Stimulated activated CD8-positive, alpha-beta memory T cell treated with anti-CD3 and anti-CD28 coated beads, Interleukin-7, amount 100 ng/mL, for 4 hours (primary cell): ENCODE measurements at regions not wholly inside any gene's neighbourhood (a gene's known extent, or its start where the extent isn't known, plus 50 kb on each side); places are given as distances from the start of the nearest gene placed in this dataset.
A peak's percentile ranks its signal among the peaks of the same experiment; 100 is the strongest.

Source experiments
- DNase-seq, 2 donors: peaks; one replicate each; pipeline ENCODE4 v3.0.0-alpha.2; 2020; ENCODE audit warnings: low read depth in 2 of 2

DNA sequence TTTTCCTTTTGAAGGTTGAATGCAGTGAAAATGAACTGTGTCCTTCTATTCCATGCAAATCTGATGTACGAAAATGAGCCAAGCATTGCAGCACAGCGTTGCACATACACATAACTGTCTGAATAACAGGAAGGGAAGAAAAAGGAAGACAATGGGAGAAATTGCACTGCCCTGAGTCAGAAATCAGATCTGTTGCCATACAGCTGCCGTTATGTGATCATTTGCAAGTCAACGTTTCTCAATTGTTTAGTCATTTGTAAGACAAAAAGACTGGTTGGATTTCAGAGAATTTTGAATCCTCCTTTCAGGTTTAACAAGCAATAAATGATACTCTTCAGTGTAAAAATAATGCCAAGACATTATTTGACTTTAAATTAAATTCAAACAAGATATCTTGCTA is 284.1 kb downstream of the DSEL start:
- DNase-seq = no peak

DNA sequence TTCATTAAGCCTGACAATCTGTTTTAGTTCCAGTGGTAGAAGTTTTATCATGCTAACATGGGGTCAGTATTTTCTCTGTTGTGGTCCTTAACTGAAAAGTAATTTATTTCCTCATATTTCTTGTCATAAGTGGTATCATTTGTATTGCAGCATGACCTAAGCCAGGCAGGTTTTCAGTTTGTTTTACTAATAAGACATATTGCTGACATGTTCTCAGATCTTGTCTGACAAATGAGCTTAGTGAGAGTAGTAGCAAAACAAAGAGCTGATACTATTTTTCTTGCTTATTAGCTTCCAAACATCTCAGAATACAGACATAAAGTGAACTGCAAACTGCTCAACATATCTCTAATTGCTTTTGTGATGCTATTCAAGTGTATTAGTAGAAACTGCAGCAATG is 293.6 kb downstream of the DSEL start:
- no peak for DNase-seq

DNA sequence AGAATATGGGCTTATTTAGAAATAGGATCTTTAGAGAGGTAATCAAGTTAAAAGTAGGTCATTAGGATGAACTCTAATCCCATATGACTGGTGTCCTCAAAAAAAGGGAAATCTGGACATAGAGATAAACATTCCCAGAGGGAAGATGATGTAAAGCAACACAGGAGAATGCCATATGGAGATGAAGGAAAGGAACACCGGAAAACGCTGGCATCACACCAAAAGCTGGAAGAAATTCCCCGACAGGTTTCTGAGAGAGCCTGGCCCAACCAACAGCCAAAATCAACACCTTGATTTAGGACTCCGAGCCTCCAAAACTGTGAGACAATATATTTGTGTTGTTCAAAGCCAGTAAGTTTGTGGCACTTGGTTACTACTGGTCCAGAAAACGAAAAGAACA is 296.7 kb downstream of the DSEL start:
- no peak for DNase-seq

DNA sequence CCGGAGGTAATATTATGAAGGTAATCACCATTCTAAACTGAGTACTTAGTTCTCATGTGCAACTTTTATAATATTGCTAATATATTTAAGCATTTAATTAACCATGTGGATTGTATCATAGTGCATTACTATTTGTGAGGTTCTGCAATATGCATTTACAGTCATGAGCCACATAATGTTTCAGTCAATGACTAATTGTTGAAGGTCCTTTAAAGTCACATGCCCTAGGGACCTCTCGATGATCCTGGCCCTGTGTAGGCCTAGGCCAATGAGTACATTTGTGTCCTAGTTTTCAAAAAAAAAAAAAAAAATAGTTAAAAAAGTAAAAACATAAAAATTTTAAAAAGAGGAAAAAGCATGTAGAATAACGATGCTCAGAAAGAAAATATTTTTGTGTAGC is 298.0 kb downstream of the DSEL start:
- no peak for DNase-seq

DNA sequence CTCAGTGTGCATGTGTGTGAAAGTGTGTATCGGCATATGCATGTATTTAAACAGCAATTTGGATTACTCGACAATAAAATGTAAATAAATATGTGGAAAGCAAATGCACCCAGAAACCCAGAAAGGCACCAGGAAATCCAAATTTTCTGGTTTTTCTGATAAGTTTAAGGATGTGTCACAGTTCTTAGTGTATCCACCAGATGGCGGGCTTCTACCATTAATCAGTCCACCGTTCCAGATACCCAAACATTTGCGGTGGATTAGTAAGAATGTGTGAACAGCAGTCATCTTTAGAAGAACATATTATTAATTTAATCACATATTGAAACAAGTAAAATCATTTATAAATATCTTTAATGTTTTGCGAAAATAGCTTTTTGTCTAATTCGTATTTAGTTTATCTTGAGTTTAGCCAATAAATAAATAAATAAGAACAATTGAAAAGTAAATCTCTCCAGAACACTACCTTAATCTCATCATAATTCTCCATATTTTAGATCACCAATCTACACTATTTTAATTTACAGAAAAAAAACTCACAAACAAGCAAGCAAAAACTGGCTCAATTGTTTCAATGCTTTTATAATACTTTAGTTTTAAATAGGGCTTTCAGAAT is 298.9 kb downstream of the DSEL start:
- peak; percentile 7 to 20 for DNase-seq

DNA sequence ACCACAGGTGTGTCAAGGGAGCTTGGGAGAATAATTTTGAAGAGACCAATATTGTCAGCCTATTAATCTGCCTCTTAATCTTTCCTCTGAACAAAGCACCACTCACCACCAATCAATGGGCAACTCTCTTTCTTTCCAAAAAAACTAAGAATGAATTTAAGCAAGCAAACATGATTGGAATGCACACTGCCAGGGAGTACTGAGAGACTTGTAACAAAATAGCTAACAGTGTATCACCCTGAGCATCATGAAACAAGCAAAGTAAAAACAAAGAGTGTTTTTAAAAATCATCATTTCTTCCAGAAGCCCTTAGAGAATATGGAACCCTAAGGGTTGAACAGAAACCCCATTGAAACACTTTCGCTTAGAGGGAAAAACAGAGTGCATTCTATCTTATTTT is 299.7 kb downstream of the DSEL start:
- no peak for DNase-seq

DNA sequence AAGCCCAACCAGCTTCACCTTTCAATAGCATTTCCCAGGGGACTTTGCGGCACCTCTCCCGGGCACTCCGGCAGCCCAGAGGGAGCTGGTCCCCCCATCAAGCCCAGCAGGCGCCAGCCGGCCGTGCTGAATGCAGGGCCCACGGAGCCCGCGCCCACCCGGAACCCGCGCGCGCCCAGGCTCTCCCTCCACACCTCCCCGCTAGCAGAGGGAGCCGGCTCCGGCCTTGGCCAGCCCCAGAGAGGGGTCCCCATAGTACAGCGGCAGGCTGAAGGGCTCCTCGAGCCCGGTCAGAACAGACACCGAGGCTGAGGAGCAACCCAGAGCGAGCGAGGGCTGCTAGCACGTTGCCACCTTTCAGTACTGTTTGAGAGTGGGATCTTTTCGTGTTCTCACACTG is 300.8 kb downstream of the DSEL start:
- DNase-seq = no peak

DNA sequence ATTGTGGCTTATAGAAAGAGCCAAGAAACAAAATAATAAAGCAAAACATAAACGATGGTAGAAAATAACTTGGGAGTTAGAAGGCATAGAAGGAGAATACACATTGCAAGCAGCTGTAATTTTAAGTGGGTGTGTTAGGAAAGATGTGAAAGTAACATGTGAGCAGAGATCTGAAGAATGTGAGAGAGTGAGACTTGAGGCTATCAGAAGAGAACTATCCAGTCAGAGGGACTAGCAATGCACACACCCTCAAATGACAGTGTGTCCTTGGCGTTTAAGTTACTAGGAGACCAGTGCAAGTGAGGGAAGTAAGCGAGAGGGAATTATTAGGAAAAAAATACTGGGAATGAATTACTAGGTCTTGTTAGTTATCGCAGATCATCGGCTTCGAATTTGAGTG is 304.9 kb downstream of the DSEL start:
- no peak for DNase-seq

DNA sequence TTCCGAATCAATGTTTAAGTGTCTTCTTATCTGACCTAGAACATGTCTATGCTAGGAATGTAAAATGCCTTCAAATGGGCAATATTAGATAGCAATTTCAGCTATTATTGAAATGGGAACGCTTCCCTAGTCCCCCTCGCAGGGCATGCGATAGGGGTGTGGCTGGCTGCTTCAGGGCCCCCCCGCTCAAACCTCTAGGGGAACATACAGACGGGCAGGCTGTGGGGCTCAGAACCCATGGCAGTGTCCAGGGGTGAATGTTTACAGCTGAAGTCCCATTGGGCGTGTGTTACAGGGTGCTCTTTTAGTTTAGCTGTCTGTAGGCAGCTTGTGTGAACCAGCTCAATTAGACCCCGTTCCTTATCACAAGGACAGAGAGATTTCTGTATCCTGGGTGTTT is 315.9 kb downstream of the DSEL start:
- no peak for DNase-seq

DNA sequence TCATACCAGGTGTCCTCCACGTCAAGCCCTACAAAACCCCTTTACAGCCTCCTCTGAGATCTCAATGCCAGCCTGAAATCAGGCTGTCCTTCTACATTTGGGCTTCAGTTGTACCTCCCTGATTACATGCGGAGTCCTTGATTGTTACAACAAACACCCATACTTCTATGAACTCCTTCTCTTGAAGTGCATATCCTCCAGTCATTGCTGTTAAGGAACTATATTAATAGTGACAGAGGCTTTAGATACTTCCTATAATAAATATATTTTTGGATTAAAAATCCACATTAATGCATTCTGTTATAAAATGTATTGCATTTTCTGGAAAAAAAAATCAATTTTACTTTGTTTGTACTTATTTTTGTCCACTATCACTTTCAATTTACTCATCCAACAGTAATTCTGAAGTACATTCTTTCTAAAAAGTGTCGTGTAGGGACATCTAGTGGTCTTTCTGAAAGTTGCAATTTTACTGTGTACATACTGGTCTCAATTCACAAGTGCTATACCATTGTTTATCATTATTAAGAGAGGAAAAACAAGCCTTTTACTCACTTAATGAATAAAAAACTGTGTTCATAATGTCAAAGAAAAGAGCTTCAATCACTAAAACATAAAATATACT is 316.4 kb downstream of the DSEL start:
- no peak for DNase-seq

DNA sequence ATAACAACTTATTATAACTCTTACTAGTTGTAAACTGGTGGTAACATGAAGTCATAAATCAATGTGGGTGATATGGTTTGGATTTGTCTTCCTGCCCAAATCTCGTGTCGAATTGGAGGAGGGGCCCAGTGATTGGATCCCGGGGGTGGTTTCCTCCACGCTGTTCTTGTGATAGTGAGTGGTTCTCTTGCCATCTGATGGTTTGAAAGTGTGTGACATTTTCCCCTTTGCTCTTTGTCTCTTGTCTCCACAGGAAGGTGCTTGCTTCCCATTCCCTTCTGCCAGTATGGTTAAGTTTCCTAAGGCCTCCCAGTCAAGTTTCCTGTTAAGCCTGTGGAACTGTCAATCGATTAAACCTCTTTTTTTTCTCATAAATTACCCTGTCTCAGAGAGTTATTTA is 321.6 kb downstream of the DSEL start:
- no peak for DNase-seq

DNA sequence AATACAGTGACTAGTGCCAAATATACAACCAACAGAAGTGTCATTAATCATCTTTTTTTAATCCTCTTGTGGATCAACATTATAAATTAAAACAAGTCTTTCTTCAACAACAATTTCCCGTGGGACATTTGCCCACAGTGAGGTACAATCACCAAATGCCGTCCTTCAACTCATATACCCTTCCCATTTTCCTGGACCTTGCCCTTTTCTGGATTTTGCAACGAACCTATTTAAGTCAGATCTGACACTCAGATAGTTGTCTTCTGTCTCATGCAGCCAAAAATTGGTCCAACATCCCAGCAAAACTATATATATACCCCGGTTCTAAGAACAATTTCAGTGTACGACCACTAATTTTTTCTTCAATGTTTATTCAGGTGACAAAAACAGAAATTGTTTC is 324.0 kb downstream of the DSEL start:
- DNase-seq = no peak

DNA sequence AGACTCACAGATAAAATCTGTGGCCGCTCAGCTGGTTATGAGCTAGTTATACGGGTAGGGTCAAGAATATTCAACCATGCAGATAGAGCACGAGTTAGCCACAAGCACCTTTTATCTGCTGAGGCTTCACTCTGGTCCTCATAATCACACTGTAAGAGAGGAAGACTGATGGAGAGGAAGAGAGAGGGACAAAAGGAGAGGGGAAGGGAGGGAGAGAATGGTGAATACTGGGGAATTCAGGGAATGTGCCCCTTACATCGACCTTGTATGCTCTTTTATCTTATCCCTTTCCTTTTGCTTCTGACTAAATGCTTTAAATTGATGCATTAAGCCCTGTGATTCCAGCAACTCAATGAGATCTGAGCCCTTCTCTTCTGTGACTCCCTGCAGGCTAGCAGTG is 333.1 kb downstream of the DSEL start:
- DNase-seq = no peak

DNA sequence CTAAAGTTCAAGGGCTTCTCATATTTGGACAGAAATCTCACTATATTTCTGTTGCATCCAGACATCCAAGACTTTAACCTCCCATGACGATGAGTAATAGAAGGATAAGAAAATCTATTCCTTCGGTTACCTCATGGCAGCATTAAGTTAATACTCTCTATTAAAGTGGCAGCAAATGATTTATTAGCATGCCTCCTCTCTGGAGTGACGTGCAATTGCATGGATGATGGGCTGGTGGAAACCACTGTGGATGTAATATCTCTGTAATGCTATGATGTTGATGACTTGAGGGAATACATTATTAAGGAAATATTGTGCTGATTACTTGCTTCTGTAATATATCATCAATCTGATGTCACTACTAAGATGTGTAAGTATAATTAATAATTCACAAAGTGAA is 336.8 kb downstream of the DSEL start:
- DNase-seq = no peak

DNA sequence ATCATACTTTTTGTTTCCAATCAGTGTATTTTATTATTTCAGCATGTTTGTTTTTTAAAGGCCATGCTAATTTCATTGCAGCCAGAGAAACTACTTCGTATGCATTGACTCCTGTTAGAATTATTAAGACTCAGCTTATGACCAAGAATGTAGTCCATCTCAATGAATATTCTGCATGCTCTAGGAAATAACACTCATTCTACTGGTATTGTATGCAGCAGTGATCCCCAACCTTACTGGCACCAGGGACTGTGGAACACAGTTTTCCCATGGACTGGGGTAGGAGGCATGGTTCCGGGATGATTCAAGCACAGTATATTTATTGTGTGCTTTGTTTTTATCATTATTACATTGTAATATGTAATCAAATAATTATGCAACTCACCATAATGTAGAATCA is 356.9 kb downstream of the DSEL start:
- no peak for DNase-seq

DNA sequence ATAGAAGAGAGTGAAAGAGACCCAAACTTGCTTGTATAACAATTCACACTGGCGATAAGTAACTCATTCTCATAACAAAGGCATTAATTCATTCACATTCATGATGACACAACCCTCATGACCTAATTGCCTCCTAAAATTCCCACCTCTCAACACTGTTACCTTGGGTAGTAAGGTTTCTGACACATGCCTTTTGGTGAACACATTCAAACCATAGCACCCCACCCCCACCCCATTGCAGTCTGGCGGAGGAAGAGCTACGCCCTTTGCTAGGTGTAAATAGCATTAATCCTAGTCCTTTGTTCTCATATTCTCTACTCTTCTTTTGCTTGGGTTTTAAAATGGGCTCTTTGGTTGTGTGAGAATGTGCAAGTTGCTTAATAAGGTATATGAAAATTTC is 361.5 kb downstream of the DSEL start:
- no peak for DNase-seq

DNA sequence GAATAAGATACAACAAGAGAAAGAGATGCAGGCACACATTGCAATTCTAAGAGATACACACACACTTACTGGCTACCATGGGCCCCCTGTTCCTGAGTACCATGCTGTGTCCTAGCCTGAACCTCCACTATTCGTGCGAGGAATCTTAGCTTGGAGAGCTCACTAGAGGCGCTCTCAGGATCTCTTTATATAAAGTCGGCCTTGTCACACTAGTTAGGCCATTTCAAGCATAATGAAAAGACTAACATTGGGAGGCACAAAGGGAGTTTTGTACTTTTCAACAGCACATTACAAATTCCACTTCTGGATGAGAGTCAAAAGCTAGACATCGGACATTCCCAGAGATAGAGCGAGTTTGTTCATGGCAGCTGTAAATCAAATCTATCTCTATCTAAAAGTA is 365.2 kb downstream of the DSEL start:
- no peak for DNase-seq

DNA sequence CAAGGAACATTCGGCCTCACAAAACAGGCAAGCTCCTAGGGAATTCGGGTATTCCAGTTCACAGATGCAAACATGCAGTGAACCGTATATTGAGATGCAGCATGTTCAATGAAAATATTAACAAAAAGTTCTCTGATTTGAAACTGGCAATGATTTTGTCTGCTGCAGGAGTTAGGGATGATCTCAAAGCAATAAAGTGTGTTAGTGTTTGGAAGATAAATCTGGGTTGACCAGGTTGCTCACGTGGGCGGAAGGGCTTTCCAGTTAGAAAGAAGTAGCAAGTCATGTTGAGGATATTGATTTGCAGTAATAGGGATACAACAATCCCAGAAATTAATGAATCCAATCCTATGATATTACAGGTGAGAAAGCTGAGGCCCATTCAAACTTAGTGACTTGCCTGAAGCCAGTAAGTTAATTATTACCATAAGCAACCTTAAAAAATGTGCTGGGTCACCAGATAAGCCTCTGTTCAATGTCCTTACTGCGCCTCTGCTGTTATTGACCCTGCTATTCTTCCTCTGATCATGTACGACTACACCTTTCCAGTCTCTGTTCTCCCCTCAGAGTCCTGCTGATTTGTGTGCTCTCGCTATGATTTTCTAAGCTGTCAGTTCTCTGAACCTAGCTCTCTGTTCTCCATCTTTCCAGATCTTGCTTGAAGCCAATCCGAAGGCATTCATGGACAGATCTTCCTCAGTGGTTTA is 370.8 kb downstream of the DSEL start:
- no peak for DNase-seq

DNA sequence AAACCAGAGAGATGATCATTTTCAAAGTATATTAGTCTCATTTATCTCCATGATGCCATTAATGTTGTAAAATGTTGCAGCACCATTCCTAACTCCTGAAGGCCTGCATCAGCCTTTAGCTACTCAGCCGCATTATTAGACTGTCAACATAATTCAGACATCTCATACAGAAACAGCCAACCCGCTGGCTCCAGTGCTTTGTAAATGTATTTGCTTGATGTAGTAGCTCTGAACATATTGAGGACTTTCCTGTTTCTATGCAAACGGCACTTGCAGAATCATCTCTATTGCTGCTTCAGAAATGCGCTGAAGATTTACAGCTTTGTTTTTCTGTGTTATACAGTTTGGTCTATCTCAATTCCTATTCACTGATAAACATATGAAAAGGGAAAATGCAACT is 372.2 kb downstream of the DSEL start:
- DNase-seq = no peak

DNA sequence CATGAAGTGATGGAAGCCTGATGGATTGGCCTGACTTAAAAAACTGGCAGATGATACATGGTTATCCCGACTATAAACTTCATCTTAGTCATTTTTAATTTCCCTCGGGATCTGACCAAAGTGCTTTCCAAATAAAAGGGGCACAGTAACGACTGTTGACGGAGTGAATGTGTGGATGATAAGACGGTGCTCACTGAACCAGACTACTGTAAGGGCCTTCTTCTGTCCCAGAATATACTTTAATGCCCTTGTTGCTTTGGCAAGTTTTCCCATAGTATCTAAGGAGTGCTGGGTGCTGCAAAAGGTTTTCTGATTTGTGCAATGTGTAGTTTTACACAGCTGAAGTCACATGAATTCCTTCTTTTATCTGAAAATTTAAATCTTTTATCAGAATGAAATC is 373.5 kb downstream of the DSEL start:
- no peak for DNase-seq

DNA sequence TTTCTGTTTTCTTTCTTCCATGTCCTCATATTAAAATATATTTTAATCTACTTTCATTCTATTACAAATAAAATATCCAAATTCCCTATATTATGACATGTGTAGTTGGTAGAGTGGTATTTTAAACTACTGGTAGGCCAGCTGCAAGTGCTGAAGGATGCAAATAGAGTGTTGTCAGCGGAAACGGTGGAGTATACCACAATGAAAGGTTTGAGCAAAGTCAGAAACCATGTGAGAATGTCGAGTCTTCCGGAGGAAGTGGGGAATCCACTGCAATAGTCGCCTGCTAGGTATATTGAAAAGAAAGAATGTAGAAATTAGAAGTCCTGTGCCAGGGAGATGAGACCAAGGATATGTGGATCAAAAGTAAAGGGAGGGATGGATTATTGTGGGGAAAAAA is 373.9 kb downstream of the DSEL start:
- DNase-seq = no peak

DNA sequence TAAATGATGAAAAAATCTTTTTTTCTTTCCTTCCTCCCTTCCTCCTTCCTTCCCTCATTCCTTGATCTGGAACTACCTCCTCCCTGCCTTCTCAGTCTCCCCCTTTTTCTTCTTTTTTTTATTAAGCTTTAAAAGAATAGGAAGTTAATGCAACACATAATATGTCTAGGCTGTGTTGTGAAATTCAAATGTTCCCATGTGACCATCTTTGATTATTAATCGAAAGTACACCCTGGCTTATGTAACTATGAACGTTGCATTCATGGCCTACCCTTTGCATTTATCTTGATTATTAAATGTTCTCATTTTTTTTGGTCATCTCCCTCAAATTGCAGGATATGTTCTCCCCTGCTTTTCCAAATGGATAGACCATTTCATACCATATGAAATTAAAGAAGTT is 376.0 kb downstream of the DSEL start:
- no peak for DNase-seq

DNA sequence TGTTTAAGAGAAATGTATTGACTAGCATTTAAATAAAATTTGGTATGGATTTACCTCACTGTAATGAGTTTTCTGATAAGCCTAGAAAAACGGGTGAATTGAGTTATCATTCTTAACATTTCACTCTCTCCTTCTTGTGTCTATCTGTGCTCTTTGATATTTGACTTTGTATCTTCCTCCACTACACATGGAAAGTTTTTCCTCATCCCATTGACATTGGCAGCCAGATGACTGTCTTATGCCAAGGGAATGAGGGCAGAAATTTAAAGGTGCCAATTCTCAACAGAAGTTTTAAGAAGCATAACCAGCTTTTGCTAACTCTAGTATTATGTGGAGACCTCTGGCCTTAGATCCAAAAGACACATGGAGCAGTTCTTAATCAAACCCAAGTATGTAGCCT is 376.6 kb downstream of the DSEL start:
- DNase-seq = no peak

DNA sequence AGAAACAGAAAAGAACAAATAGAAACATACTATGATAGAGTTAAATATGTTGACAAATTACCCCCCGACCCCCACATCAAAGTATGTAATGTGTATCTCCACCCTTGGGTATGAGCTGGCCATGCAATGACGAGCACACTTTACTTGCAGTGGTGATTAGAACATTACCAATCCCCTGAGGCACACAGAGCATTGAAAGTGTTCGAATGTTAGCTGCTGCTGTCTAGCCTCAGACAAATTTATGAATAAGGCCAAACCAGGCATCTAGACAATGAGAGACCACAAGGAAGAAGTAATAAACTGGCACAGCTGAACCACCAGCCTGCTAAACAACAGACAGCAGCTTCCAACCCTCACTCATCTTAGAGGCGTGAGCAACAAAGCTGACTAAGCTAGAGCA is 380.5 kb downstream of the DSEL start:
- no peak for DNase-seq
